HG03175 (cell line): ENCODE measurements at regions not wholly inside any gene's neighbourhood (a gene's known extent, or its start where the extent isn't known, plus 50 kb on each side); places are given as distances from the start of the nearest gene placed in this dataset.
A peak's percentile ranks its signal among the peaks of the same experiment; 100 is the strongest.

Experiments
- ATAC-seq: cut with Tn5 transposase; IDR thresholded peaks from one replicate; pipeline ENCODE4 v1.9.1; 2021; ENCODE audit warnings: mild to moderate bottlenecking, moderate library complexity; ENCODE audit not compliant: unreplicated experiment

DNA sequence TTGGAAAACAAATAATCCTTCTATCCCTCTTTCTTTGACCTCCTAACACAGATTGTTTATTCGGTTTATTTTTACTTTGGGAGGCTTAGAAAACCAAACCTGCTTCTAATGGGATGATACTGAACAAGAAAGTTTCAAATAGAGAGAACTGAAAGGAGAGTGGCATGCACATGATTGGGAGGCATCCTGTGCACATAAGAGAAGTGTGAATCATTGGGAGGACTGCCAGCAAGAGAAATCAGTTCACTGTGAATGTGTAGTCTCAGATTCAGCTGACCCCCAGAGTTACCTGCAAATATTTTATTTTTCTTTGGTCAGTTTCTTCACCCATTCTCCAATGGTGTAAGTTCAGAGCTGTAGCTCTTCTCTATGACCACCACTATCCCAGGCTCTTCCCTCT lies 1363.2 kb upstream of the ACVR2A start:
- no peak for ATAC-seq

DNA sequence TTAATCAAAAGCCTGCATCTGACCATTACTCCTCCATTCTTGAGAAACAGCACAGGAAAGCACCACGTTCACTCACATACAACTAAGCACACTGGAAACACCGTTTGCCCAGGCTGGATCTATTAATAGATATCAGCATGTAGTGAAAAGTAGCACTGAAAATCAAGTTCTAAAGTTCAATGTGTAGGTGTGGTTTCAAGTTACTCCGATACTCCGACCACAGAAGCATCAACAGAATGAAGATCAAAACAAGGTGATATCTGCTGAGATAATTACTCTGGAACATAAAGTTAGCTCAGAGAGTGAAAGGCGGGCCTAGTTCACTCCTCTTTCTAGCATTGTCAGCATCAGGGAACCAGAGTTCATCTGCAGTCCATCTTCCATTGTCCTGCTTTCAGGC lies 1367.4 kb upstream of the ACVR2A start:
- ATAC-seq: no peak

DNA sequence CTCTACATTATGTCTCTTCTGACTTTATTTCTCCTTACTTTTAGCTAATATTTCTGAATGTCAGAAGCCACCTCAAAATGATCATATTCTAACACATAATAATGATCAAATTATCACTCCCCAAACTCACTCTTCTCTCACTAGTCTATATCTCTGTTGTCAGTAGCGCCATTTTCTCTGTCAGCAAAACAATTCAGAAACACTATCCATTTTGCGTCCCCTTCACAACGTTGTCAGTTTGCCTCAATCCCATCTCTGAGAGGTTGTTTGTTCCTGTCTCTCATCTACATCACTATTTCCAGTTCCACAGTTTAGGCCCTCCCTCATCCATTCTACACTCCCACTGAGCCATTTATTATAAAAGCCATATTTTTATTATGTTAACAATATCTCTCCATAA lies 1376.3 kb upstream of the ACVR2A start:
- ATAC-seq: no peak

DNA sequence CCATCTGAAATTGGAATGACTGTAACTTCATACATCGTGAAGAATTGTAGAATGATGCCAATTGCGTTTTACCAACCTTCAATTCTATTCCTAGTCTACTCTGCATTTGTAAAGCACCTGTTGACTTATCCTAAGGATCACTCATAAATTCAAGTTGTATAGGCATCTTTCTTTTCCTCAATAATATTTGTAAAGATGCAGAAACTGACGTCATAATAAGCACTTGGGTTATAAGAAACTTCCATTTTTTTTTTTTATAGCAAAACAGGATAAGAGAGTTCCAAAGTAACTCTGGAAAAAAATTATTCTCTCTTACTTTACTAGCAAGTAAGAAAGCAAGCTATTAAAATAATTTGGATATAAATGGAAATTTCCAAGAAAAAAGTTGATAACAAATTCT lies 1377.4 kb upstream of the ACVR2A start:
- no peak for ATAC-seq

DNA sequence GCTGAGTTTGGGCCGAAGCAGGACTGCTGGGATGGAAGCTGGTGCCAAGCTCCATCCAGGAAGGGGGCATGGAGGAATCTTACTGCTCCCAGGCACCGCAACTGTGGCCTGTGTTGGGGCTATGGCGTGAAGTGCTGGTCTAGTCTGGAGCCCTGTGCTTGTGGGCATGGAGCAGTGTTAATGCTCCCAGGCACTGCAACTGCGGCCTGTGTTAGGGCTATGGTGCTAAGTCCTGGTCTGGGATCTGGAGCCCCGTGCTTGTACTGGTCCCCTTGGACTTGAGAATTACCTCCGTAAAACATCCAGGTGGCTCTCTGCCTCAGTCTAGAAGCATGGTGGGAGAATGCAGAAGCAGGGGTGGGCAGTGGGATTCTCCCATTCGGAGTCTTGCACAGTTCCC lies 1379.4 kb upstream of the ACVR2A start:
- no peak for ATAC-seq

DNA sequence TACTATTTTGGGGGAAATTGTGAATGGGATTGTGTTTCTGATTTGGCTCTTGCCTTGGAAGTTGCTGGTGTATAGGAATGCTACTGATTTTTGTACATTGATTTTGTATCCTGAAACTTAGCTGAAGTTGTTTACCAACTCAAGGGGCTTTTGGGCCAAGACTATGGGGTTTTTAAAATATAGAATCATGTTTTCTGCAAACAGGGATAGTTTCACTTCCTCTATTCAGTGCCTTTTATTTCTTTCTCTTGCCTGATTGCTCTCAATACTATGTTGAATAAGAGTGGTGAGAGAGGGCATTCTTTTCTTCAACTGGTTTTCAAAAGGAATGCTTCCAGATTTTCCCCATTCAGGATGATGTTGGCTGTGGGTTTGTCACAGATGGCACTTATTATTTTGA lies 1383.8 kb upstream of the ACVR2A start:
- no peak for ATAC-seq

DNA sequence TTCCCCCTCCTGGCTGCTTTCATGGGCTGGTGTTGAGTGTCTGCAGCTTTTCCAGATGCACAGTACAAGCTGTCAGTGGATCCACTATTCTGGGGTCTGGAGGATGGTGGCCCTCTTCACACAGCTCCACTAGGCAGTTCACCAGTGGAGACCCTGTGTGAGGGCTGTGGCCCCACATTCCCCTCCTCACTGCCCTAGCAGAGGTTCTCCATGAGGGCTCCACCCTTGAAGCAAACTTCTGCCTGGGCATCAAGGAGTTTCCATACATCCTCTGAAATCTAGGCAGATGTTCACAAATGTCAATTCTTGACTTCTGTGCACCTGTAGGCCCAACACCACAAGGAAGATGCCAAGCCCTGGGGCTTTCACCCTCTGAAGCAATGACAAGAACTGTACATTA lies 1386.2 kb upstream of the ACVR2A start:
- no peak for ATAC-seq

DNA sequence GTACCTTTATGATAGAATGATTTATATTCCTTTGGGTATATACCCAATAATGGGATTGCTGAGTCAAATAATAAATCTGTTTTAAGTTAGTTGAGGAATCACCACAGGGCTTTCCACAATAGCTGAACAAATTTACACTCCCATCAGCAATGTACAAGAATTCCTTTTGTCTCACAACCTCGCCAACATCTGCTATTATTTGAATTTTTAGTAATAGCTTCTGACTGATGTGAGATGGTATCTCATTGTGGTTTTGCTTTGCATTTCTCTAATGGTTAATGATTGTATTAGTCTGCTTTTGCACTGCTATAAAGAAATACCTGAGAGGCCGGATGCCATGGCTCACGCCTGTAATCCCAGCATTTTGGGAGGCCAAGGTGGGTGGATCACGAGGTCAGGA lies 1387.6 kb upstream of the ACVR2A start:
- ATAC-seq: no peak

DNA sequence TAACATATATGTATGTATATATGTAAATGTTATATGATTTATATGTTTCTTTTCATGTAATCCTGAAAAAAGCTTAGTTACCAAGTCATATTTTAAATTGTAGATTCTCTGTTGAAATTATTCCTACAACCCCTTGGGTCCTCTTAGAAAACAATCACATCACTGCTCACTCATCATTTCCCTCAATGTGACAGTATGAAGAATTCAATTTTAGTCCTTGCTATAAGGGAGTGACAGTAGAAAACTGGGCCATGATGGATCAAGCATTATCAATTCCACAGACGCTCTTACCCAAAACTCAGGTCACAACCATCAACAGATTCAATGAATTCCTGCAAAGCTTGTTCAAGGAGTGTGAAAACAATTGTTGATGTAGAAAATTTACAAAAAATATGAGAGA lies 1389.5 kb upstream of the ACVR2A start:
- no peak for ATAC-seq

DNA sequence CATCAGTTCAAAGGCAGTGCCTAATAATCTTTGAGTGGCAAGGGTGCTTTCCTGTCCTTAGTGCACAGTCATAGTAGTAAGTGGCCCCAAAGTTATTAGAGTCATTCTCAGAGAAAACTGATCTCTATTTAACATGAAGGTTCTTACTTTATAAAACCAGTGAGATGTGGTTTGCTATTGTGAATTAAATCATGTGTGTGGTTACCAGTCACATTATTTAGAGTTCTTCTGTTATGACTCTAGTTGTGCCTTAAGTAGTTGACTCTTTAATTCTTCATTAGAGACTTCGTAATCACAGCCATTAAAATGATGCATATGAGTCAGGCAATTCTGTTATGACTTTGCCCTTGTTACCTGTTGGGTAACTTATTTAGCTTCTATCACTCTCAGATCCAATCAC lies 1392.9 kb upstream of the ACVR2A start:
- peak; percentile 58 for ATAC-seq

DNA sequence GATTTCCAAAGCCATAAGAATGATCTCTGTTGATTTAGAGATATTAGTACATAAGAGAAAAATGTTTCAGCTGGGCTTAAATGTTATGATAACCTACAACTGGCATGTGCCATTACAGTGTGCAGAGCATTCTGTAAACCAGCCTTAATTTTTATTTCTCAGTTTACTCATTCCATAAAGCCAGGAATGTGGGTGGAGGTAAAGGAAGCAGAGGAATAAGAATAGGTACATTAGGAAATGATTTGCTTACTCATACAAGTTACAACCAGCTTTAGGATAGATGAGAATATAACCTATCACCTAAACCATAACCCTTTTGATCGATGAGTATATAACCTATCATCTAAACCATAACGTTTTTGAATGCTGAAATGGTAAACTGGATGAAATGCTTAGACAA lies 1394.7 kb upstream of the ACVR2A start:
- ATAC-seq: no peak

DNA sequence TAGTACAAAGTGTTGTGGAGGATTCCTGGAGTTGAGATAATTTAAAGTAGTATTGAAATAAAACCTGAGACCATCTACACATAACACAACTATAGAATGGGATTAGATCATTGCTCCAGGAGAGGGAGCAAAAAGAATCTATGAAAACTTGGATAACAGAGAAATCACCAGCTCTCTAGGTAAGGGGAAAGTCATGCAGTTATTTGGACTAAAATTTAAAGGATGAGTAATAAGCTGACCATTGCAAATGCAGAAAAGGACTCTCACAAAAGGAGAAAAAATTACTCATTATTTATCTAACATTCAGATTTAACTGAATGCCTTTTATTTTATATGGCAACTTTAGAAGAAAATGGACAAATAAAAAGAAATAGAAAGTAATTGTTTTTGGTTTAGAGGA lies 1399.8 kb upstream of the ACVR2A start:
- no peak for ATAC-seq

DNA sequence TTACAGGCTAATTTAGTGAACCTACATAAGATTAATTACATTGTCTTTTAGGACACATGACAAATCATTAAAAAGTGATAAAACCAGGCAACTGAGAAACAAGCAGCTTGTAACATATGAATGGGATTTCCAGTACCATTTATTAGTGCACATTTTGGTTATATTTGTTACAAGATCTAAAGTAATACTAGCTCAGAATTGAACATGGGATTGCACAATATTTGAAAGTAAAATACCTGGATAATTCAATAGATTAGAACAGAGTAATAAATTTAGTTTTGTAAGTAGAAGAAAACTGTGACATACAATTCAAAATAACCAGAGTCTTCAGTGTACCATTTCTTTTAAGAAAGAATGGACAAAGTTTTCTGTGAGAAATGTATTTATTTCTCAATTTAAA lies 1400.7 kb upstream of the ACVR2A start:
- no peak for ATAC-seq

DNA sequence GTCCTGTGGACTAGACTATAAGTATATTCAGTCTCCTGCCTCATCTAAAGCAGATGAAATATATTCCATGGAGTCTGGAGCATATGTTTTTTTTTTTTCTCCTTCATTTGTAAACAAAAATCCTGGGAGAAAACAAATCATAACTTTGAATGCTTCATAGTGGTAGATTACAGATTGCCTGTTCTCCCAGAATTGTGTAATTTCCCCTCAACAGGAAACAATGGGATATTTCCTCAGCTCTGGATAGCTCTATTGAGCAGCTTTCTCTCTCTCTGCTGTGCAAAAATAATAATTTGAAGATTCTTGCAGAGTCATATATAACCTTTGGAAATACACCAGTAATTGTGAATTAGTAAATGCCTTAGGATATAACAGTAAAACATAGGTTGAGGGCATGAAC lies 1406.6 kb upstream of the ACVR2A start:
- ATAC-seq: no peak

DNA sequence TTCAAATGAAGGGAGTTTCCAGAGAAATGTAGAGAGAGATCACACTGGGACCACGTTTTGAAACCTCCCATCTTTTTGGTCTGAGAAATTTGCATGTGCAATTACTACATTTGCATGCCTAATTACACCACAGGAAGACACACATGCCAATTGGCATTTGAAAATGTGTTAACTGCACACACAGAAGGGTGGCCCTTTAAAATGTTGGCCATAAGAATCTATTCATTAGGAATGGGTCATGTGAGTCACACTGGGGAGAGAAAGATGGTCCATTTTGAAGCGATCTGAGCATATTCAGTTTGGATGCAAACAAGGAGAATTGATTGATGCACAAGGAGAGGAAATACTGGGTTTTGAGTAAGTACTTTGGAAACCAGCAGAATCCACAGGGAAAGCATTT lies 1407.1 kb upstream of the ACVR2A start:
- ATAC-seq: no peak

DNA sequence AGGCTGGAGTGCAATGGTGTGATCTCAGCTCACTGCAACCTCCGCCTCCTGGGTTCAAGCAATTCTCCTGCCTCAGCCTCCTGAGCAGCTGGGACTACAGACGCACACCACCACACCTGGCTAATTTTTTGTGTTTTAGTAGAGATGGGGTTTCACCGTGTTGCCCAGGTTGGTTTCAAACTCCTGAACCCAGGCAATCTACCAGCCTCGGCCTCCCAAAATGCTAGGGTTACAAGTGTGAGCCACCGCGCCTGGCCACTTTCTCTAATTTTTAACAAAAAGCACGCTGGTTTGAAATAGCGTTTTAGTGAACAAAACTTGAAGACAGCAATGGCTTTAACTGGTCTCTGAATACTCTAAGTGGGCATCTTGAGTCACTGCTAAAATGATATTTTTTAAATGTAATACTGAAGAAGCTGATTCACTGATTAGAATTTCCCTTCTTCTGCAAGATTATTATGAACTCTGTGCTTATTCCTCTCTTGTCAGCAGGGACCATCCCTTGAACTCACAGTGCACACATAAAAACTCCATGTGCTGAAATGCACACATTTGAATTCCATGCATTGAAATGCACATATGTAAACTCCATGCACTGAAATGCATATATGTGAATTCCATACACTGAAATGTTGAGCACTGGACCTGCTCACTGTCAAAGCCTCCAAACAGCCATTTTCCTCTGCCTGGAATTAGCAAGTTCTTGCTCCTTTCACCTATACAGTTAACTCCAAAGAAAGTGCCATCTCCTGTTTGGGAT lies 1411.5 kb upstream of the ACVR2A start:
- no peak for ATAC-seq

DNA sequence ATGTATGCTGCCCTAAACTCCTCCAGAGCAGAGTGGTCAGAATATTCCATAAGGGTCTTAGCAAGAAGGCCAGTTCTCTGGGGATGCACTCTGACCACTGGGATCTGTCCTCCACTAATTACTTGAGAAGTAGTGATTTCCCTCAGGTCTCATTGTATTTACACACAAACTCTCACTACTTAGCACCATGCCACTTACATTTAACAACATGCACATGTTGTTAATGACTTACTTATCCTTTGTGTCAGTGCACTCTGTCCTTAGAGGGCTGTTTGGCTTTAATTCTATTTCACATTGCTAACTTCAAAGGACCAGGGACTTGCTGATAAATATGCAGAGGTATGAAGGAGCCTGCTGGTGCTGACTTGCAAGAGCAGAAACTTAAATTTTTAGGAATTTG lies 1415.5 kb upstream of the ACVR2A start:
- no peak for ATAC-seq

DNA sequence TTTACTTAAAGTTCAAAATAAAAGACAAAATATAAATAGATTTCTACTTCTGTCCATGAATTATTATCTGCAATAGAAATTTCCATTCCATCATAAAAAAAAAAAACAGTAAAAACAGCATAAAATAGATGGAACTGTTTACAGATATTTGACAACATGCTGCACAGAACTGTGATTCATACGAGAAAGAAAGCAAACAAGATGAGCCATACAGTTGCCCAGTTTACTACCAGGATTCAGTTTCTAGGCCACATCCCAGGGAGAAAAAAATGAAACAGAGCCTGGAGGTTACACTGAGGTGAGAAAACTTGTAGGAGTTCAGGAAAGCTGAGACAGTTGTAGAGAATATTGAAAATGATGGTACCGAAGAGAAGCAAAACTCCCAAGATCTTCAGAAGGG lies 1426.9 kb upstream of the ACVR2A start:
- ATAC-seq: no peak

DNA sequence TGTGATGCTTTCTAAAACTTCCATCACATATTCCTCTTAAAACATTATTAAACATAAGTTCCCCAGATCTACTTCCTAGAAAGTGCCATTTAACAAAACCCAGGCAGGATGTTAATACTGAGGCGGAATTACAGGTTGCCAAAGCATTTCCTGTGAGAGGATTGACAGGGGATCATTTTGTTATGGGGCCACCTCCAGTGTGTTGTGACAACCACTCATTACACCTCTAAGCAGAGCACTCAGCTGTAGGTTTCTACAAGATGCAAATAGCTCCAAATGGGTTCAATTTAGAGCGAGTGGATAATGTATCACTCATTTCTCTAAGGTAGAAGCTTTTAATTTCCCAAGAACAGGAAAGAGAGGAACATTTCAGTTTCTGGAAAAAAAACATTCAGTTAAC lies 1429.5 kb upstream of the ACVR2A start:
- no peak for ATAC-seq

DNA sequence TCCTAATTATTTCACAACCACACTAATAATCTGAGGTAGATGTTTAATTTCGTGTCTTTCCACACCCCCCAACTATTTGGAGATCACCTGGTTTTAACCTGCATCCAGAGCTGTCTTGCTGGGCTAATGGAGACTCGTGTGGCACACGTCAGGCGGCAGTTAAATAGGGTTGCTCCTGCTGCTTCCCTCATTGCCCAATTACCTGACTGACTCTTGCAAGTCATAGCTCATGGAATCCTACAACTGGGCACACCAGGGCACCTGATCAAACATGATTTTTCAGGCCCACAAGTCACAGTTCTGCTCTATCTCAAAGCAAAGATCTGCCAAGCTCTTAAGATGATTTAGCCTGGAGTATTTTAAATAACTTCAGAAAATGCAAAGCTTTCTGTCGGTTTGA lies 1430.4 kb upstream of the ACVR2A start:
- ATAC-seq: no peak

DNA sequence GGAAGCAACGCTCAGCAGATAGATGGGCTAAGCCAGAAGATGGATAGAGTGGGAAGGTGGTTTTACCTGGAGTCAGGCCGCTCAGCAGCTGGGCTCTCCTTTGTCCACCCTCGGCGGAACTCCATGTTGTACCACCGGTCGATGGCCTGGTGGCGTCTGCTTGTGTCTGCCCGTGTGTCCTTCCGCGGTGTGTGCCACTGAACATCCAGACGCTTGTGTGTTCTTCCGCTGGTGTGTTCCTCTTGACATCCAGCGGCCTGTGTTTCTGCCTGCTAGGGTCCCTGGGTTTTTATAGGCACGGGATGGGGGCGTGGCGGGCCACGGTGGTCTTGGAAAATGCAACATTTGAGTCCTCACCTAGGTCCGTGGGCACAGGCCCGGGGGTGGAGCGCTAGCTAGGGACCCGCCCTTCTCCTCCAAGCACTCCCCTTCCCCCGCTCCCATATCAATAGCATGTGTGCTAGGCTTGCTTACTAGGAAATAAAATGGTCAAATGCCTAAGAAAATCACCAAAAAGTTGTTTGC lies 1431.7 kb upstream of the ACVR2A start:
- ATAC-seq: no peak

DNA sequence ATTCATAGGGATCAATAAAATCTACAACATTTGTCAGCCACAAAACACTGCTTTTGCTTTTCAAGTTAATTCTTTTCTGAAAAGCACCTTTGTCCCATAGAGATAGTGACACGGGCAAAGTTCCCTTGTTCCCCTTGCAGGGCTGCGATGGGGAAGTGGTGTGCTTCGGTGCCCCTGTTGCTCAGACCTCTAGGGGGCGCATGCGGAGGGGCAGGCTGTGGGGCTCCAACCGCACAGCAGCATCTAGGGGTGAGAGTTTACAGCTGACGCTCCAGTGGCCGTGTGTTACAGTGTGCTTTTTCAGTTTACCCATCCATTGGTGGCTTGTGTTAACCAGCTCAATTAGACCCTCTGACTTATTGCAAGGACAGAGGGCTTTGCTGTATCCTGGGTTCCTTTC lies 1432.2 kb upstream of the ACVR2A start:
- peak; percentile 49 for ATAC-seq
